Mesenchymal stem cell (in vitro differentiated cells and primary cell): ENCODE measurements at regions not wholly inside any gene's neighbourhood (a gene's known extent, or its start where the extent isn't known, plus 50 kb on each side); places are given as distances from the start of the nearest gene placed in this dataset.

Experiments
- DNase-seq: peaks from one replicate; pipeline ENCODE4 v3.0.0-alpha.2; 2013
- H2AFZ ChIP-seq: one replicate; pipeline ENCODE4 v1.6.1; 2013; ENCODE audit warnings: low read depth, mild to moderate bottlenecking, control low read depth, inconsistent platforms, low read length, moderate library complexity
- H2AK5ac ChIP-seq: 2 replicates; pipeline ENCODE4 v1.6.1; 2013; ENCODE audit warnings: low read length, moderate library complexity, mild to moderate bottlenecking, inconsistent platforms; ENCODE audit not compliant: severe bottlenecking
- H2BK120ac ChIP-seq: one replicate; pipeline ENCODE4 v1.6.1; 2013; ENCODE audit warnings: low read depth, mild to moderate bottlenecking, inconsistent platforms, low read length, moderate library complexity
- H2BK12ac ChIP-seq, 2 experiments: one replicate each; pipeline ENCODE4 v1.6.1; 2013; ENCODE audit warnings: inconsistent platforms in 2 of 2, low read length in 2 of 2, mild to moderate bottlenecking in 2 of 2, moderate library complexity in 2 of 2, control low read depth in 1 of 2
- H2BK15ac ChIP-seq: one replicate; pipeline ENCODE4 v1.6.1; 2013; ENCODE audit warnings: mild to moderate bottlenecking, low read depth, inconsistent platforms; ENCODE audit not compliant: poor library complexity, severe bottlenecking
- H2BK5ac ChIP-seq: 2 replicates; pipeline ENCODE4 v1.6.1; 2013; ENCODE audit warnings: low read depth, mild to moderate bottlenecking, low read length, control low read depth, inconsistent platforms; ENCODE audit not compliant: poor library complexity, severe bottlenecking
- H3K14ac ChIP-seq, 2 experiments: one replicate each; pipeline ENCODE4 v1.6.1; 2013; ENCODE audit warnings: inconsistent platforms in 2 of 2, low read length in 2 of 2, control low read depth in 1 of 2, mild to moderate bottlenecking in 1 of 2, moderate library complexity in 1 of 2
- H3K18ac ChIP-seq, 2 experiments: one replicate each; pipeline ENCODE4 v1.6.1; 2013; ENCODE audit warnings: inconsistent platforms in 2 of 2, low read length in 2 of 2, control low read depth in 1 of 2, low read depth in 1 of 2, mild to moderate bottlenecking in 1 of 2
- H3K23ac ChIP-seq, 2 experiments: one replicate each; pipeline ENCODE4 v1.6.1; 2013; ENCODE audit warnings: inconsistent platforms in 2 of 2, low read length in 2 of 2, mild to moderate bottlenecking in 2 of 2, moderate library complexity in 2 of 2, control low read depth in 1 of 2
- H3K27ac ChIP-seq: 2 replicates; pipeline ENCODE4 v1.5.1; 2013; ENCODE audit warnings: mild to moderate bottlenecking, moderate library complexity, low read length, control low read depth, inconsistent platforms; ENCODE audit not compliant: poor library complexity, severe bottlenecking
- H3K27me3 ChIP-seq, 2 experiments: 2 replicates each; pipeline versions ENCODE4 v1.6.1 to v1.7.0; 2013; ENCODE audit warnings: low read length in 2 of 2, mild to moderate bottlenecking in 2 of 2, moderate library complexity in 2 of 2, control low read depth in 1 of 2, inconsistent platforms in 1 of 2; ENCODE audit not compliant: control insufficient read depth in 1 of 2, insufficient read depth in 1 of 2
- H3K36me3 ChIP-seq, 2 experiments: 2 replicates each; pipeline versions ENCODE4 v1.6.1 to v1.7.0; 2013; ENCODE audit warnings: low read length in 2 of 2, control low read depth in 1 of 2, inconsistent platforms in 1 of 2, low read depth in 1 of 2, mild to moderate bottlenecking in 1 of 2; ENCODE audit not compliant: insufficient read depth in 2 of 2, control insufficient read depth in 1 of 2
- H3K4ac ChIP-seq, 2 experiments: one replicate each; pipeline ENCODE4 v1.6.1; 2013; ENCODE audit warnings: inconsistent platforms in 2 of 2, low read length in 2 of 2, mild to moderate bottlenecking in 2 of 2, moderate library complexity in 2 of 2, control low read depth in 1 of 2, low read depth in 1 of 2
- H3K4me1 ChIP-seq: 2 replicates; pipeline ENCODE4 v1.6.1; 2013; ENCODE audit warnings: low read depth, low read length, control low read depth; ENCODE audit not compliant: control insufficient read depth, insufficient read depth
- H3K4me2 ChIP-seq: 2 replicates; pipeline ENCODE4 v1.6.1; 2013; ENCODE audit warnings: low read length, mild to moderate bottlenecking, inconsistent platforms; ENCODE audit not compliant: poor library complexity, severe bottlenecking
- H3K4me3 ChIP-seq, 2 experiments: 2 replicates each; pipeline versions ENCODE4 v1.5.1 to v1.7.0; 2013; ENCODE audit warnings: low read length in 2 of 2, mild to moderate bottlenecking in 2 of 2, control low read depth in 1 of 2, low read depth in 1 of 2; ENCODE audit not compliant: insufficient read depth in 1 of 2
- H3K79me1 ChIP-seq: replicated peaks from 2 replicates; pipeline ENCODE4 v1.6.1; 2013; ENCODE audit warnings: mild to moderate bottlenecking, control low read depth, low read length, inconsistent platforms; ENCODE audit not compliant: poor library complexity, severe bottlenecking
- H3K9ac ChIP-seq: 2 replicates; pipeline ENCODE4 v1.7.0; 2013; ENCODE audit warnings: mild to moderate bottlenecking, low read length, moderate library complexity
- H3K9me3 ChIP-seq: 2 replicates; pipeline ENCODE4 v1.7.0; 2013; ENCODE audit warnings: mild to moderate bottlenecking, low read length; ENCODE audit not compliant: control insufficient read depth
- H4K8ac ChIP-seq: one replicate; pipeline ENCODE4 v1.6.1; 2013; ENCODE audit warnings: inconsistent platforms, mild to moderate bottlenecking, low read length, moderate library complexity
- H4K91ac ChIP-seq: one replicate; pipeline ENCODE4 v1.6.1; 2013; ENCODE audit warnings: mild to moderate bottlenecking, low read length, inconsistent platforms
- WGBS: methylation state at CpG from one replicate; pipeline ENCODE4 v1.1.7; 2013; ENCODE audit warnings: mixed read lengths; 5-methylcytosine and 5-hydroxymethylcytosine counted together

DNA sequence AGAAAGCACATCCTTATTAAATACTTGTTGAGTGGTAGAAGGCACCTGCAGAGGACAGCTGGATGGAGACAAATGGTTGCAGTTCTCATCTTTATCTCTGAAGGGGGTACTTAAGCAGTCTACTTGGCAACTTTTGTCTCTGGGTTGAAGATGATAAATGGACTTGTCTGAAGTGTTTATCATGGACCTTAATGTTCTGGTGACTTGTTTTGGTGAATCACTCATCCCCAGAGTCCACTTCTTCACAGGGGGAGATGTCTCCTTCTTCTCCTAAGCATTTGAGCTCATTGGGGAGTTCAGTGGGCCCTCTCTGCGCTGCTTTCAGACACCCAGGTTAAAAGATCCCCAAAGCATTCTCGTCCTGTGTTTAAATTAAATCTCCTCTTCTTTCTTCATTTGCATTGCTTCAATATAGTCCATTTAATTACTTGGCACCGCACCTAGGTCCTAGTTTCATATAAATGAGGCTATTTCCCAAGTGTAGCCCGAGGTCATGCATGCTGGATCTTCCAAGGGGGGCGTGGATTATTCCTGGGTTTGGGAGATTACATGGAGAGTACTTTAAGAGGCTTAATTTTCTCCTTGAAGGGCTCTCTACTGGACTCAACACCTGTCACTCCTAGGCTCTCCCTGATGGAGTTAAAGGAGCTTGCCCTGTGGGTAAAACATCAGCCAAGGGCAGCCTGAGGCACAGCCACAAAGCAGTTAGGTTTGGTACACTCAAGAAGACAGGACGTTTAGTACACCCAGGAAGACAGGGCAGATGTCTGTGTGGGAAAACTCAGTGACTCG, 239.3 kb upstream of the C2CD4B start:
- no peak overlapping the region for H3K4me3 ChIP-seq
- H2BK120ac ChIP-seq: no peak overlapping the region
- no peak overlapping the region for H3K4ac ChIP-seq
- H3K23ac ChIP-seq: no peak overlapping the region
- no peak overlapping the region for H2BK12ac ChIP-seq
- H3K9me3 ChIP-seq: peaks cover 6% of the 10 kb centered on the region
- no peak overlapping the region for H4K91ac ChIP-seq
- H2AK5ac ChIP-seq: no peak overlapping the region
- no peak overlapping the region for H2AFZ ChIP-seq
- no peaks in the 10 kb centered on the region for H3K27me3 ChIP-seq
- H3K14ac ChIP-seq: no peak overlapping the region
- H2BK5ac ChIP-seq: no peak overlapping the region
- H2BK15ac ChIP-seq: no peak overlapping the region
- peaks cover 31% of the 10 kb centered on the region for H3K79me1 ChIP-seq
- H3K27ac ChIP-seq: no peak overlapping the region
- H3K4me2 ChIP-seq: no peak overlapping the region
- H4K8ac ChIP-seq: no peak overlapping the region
- H3K36me3 ChIP-seq: peaks cover 0 to under 1% of the 10 kb centered on the region in 2 experiments
- H3K9ac ChIP-seq: no peak overlapping the region
- peaks cover 4% of the 10 kb centered on the region for H3K4me1 ChIP-seq
- peak; percentile 46 for DNase-seq
- 73% methylated on average over 7 of the region's 7 CpGs for WGBS
- no peak overlapping the region for H3K18ac ChIP-seq

- Histone ChIP-seq H3K36me3 (no peaks in the 10 kb centered on the region), H3K27me3 (no peaks in the 10 kb centered on the region), H2BK120ac (no peak overlapping the region), H2AFZ (no peak overlapping the region), H4K91ac (no peak overlapping the region), H3K79me1 (peaks cover 33% of the 10 kb centered on the region), H3K4me3 (no peak overlapping the region), H3K9me3 (no peaks in the 10 kb centered on the region), H3K14ac (peak overlapping the region in 1 of 2 experiments; percentile 70), H2AK5ac (no peak overlapping the region), H4K8ac (no peak overlapping the region), H3K27ac (no peak overlapping the region), H3K4me2 (no peak overlapping the region), H3K23ac (no peak overlapping the region), H2BK15ac (no peak overlapping the region), H3K4me1 (peaks cover 4% of the 10 kb centered on the region), H3K4ac (no peak overlapping the region), H2BK5ac (no peak overlapping the region), H3K9ac (no peak overlapping the region), H2BK12ac (no peak overlapping the region), H3K18ac (no peak overlapping the region)
- WGBS: 100% methylated on average over 1 of the region's 1 CpG
- DNase-seq: no peak
Observed at GRCh38 chr15:62406305-62406891, 241.3 kb upstream of the C2CD4B start.

DNA sequence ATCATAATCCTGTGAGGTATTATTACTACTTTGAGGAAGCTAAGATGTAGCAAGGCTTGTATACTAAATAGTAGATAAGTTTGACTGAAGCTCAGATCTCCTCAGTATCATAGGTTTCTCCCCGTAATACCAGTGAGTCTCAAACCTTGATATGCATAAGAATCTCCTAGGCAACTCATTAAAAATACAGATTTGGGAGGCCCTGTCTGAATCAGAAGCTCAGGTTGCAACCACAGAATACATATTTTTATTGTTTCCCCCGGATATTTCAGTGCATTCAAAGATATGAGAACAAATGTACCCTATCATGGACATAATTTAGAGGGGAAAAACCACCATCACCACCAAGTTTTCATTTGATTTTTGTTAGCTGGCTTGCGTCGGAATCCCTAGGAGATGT, 242.1 kb upstream of the C2CD4B start:
- Histone ChIP-seq H2BK120ac (no peak overlapping the region), H3K79me1 (peaks cover 30% of the 10 kb centered on the region), H3K9me3 (no peaks in the 10 kb centered on the region), H3K18ac (no peak overlapping the region), H2BK5ac (no peak overlapping the region), H2AK5ac (no peak overlapping the region), H3K9ac (no peak overlapping the region), H2BK12ac (no peak overlapping the region), H3K4me1 (peaks cover 4% of the 10 kb centered on the region), H3K4ac (no peak overlapping the region), H3K27me3 (no peaks in the 10 kb centered on the region), H3K23ac (no peak overlapping the region), H4K8ac (no peak overlapping the region), H2BK15ac (no peak overlapping the region), H4K91ac (no peak overlapping the region), H3K4me3 (no peak overlapping the region), H3K14ac (no peak overlapping the region), H3K4me2 (no peak overlapping the region), H2AFZ (no peak overlapping the region), H3K27ac (no peak overlapping the region), H3K36me3 (no peaks in the 10 kb centered on the region)
- no peak for DNase-seq
- WGBS: 98% methylated on average over 4 of the region's 4 CpGs

GRCh38 chr15:62407962-62408361, 242.9 kb upstream of the C2CD4B start:
- no peaks in the 10 kb centered on the region for H3K27me3 ChIP-seq
- H3K36me3 ChIP-seq: no peaks in the 10 kb centered on the region
- no peak overlapping the region for H3K23ac ChIP-seq
- H2BK12ac ChIP-seq: no peak overlapping the region
- H3K27ac ChIP-seq: no peak overlapping the region
- no peak overlapping the region for H2BK5ac ChIP-seq
- no peak overlapping the region for H4K8ac ChIP-seq
- DNase-seq: no peak
- H3K79me1 ChIP-seq: peaks cover 31% of the 10 kb centered on the region
- no peak overlapping the region for H3K14ac ChIP-seq
- no peaks in the 10 kb centered on the region for H3K9me3 ChIP-seq
- H3K4me3 ChIP-seq: no peak overlapping the region
- no peak overlapping the region for H2BK120ac ChIP-seq
- no peak overlapping the region for H3K9ac ChIP-seq
- no peak overlapping the region for H4K91ac ChIP-seq
- H2AFZ ChIP-seq: no peak overlapping the region
- WGBS: 96% methylated on average over 4 of the region's 4 CpGs
- no peak overlapping the region for H3K18ac ChIP-seq
- no peak overlapping the region for H3K4me2 ChIP-seq
- H2BK15ac ChIP-seq: no peak overlapping the region
- no peak overlapping the region for H2AK5ac ChIP-seq
- H3K4me1 ChIP-seq: peaks cover 2% of the 10 kb centered on the region
- H3K4ac ChIP-seq: no peak overlapping the region
